HG02885 (cell line): ENCODE measurements at regions not wholly inside any gene's neighbourhood (a gene's known extent, or its start where the extent isn't known, plus 50 kb on each side); places are given as distances from the start of the nearest gene placed in this dataset.

Experiments used
- ATAC-seq: cut with Tn5 transposase; IDR thresholded peaks from one replicate; pipeline ENCODE4 v1.9.1; 2021; ENCODE audit warnings: mild to moderate bottlenecking; ENCODE audit not compliant: unreplicated experiment, poor library complexity

DNA sequence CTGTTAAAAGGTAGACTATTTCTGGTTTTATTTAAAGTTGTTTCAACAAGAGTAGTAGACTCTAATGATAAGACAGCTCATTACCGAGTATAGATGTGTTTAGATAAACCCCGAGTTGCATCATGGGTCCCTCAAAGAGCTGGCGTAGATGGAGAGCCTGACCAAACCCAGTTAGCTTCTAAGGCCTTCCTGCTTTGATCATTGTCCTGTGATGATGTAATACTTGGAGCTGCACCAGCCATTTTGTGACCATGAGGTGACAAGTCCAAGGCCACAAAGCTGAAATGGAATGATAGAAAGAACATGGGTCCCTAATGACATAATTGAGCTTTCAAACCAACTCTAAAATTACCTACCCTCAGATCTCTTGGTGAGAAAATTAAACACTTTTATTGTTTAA, 66.6 kb upstream of the TAB3 start:
- no peak for ATAC-seq

DNA sequence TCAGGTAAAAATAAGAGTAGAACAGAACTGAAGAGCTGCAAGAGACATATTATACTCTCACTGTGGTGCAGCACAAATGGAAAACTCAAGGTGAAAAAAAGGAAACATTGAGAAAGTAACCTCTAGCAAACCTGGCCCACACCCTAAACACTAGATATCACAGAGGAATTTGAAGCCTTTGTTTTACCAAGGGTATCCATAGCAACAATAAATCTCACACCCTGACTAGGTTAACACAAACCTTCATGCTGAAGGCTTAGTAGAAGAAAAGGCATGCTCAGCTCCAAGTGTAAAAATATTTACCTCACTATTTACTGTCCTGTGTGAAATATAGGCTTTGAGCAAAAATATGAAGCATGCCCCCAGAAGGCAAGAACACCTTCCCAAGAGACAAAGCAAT, 61.9 kb upstream of the TAB3 start:
- ATAC-seq, result no peak

GRCh38 chrX:30950391-30950790, 61.3 kb upstream of the TAB3 start:
- ATAC-seq, result no peak

- no peak for ATAC-seq
Measured at GRCh38 chrX:30949554-30949953, 60.5 kb upstream of the TAB3 start.

- ATAC-seq, result no peak
Measured at GRCh38 chrX:30948626-30949025, 59.6 kb upstream of the TAB3 start.

DNA sequence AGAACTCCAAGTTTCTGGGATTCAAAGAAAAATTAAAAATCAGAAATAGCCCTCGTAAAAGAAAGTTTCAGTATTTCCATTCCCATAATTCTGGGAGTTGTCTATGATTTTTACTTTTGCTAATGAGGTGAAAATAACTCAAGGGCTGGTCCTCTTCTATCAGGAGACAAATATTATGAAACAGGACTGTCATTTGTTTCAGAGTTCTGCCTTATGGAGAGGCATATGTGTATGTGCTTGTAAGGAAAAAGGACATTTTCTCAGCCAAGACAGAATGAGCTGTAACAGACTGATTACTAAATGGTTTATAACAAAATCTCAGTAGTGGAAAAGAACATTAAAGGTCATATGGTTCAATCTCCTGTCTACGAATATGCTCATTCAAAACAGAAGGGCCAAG, 59.0 kb upstream of the TAB3 start:
- ATAC-seq, result no peak

- no peak for ATAC-seq
Measured at GRCh38 chrX:30943984-30944383, 54.9 kb upstream of the TAB3 start.

DNA sequence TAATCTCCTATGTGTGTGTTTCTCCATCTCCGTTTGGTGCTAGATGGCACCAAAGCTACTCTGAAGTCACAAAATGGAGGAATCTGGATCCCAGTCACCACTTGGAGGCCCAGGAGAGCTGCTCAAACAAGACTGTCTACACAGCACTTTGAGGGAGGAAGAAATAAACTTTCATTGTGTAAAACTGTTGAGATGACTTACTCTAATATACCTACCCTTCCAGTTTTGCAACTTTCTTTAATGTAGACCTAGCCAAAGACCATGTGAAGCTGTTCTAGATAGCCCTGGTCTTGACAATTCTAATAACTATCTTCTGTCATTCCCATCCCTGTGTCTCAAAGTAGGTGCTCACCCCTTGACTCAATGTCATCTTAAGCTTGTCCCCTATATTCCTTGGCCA, 52.8 kb upstream of the TAB3 start:
- no peak for ATAC-seq

DNA sequence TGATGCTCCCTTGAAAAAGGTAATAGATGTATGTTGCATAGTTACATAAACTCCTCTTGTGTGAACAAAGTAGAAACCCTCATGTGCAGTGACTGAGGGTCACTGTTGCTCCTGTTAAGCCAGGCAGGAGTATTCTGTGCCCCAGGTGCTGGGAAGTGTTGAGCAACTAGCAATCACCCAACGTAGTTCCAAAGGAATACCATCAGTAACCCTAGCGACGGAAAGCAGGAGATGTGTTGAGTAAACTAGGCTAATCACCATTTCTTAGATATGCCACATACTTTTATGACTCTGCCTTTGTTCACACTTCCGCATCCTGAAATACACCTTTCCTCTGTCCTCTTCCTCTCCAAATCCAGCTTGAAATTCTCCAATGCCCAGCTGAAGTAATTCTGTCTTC, 50.9 kb upstream of the TAB3 start:
- ATAC-seq, result no peak
